GM12865 (cell line): ENCODE measurements at regions not wholly inside any gene's neighbourhood (a gene's known extent, or its start where the extent isn't known, plus 50 kb on each side); places are given as distances from the start of the nearest gene placed in this dataset.

Experiments
- DNase-seq: peaks from one replicate; pipeline ENCODE4 v3.0.0; 2010; ENCODE audit warnings: low read depth
- H3K4me3 ChIP-seq: 2 replicates; pipeline ENCODE4 v1.5.1; 2011; ENCODE audit warnings: mild to moderate bottlenecking, low read depth, low read length, control low read depth
- CTCF ChIP-seq: IDR thresholded peaks from 2 replicates; pipeline ENCODE4 v1.5.1; 2011; ENCODE audit warnings: low read length, control low read depth, low read depth, inconsistent platforms; ENCODE audit not compliant: insufficient read depth; ENCODE audit errors: missing control alignments

DNA sequence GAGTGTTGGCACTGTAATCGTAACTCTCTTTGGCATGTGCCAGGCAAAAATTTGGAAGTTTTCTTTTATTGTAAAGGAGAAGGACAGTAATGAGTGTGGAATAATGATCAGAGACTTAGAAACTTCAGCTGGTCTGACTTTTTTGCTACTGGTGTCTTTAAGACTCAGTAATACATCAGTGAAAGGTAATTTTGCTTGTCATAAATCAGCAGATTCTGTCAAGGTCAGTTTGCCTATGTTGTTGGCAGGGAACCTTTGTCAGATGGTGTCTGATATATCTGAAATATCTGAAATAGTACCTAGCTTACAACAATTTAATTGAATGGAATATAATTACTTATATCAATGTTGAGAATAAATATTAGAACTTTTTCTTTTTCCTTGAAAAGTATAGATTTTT is 516.9 kb downstream of the LRFN5 start:
- no peak for TF ChIP-seq CTCF

DNA sequence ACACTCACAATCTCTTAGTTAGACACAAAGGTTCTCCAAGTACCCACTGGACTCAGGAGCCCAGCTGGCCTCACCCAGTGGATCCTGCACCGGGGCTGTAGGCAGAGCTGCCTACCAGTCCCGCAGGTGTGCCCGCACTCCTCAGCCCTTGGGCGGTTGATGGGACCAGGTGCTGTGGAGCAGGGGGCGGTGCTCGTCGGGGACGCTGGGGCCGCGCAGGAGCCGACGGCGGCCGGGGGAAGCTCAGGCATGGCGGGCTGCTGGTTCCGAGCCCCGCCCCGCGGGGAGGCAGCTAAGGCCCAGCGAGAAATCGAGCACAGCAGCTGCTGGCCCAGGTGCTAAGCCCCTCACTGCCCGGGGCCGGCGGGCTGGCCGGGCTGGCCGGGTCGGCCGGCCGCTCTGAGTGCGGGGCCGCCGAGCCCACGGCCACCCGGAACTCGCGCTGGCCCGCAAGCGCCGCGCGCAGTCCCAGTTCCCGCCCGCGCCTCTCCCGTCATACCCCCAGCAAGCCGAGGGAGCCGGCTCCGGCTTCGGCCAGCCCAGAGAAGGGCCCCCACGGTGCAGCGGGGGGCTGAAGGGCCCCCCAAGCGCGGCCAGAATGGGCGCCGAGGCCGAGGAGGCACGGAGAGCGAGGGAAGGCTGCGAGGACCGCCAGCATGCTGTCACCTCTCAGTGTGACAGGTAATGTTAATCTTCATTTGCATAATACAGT is 506.8 kb downstream of the LRFN5 start:
- TF ChIP-seq CTCF, result no peak
- H3K4me3 ChIP-seq, result no peak overlapping the region
- no peak for DNase-seq

More for the DNA sequence above, 516.9 kb downstream of the LRFN5 start:
- DNase-seq, result no peak
- H3K4me3 ChIP-seq, result no peak overlapping the region

DNA sequence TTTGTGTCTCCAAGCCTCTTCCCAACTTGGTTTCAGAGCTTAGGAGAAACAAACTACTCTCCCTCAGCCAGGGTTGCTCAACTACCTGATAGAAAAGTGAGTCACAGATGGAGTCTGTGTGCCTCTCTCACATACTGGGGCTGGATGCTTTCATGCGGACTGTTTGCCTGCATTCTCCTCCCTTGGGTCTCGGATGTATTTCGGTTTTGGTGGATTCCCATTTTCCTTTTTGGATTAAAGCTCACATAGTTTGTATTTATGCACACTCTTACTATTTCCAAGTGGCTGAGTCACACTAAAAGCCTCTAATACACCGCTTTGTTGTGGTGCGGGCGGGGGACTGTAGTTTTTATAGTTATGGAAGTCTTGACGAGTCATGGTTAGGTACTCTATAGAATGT is 505.4 kb downstream of the LRFN5 start:
- H3K4me3 ChIP-seq, result no peak overlapping the region
- no peak for TF ChIP-seq CTCF
- DNase-seq, result no peak

DNA sequence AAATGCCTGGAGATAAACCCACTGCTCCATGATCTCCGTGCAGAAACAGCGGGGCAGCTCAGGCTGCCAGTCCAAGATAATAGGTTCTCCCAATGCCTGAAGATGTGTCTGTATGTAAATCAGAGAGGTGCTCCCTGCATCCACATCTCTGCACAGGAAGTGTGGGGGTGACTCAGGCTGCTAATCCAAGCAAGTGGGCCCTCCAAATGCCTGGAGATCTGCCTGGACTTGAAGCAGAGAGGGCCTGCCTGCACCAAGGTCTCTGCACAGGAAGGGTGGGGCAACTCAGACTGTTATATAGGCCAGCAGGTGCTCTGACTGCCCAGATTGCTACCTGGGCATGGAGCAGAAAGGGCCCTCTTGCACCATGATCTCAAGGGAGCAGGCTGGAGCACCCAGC is 504.7 kb downstream of the LRFN5 start:
- H3K4me3 ChIP-seq, result no peak overlapping the region
- TF ChIP-seq CTCF, result no peak
- DNase-seq, result no peak

DNA sequence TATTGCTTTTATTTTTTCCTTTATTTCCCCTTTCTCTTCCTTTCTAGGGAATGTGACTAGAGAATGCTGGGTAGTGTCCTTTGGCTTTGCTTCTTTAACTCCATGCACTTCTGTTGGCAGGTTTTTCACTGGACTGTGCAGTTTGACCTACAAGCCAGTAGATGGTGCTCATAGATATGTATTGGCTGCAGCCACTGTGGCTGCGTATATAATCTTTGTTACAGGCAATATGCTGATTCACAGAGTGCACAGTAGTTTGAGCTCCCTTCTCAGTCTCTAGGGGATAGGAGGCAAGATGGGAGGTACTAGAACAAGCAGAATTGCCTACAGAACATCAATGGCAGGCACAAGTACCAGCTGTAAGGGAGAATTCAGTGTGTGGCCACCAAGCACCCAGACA is 503.5 kb downstream of the LRFN5 start:
- H3K4me3 ChIP-seq, result no peak overlapping the region
- TF ChIP-seq CTCF, result peak; percentile 43
- DNase-seq, result peak; percentile 30

GRCh38 chr14:42095155-42095554 is 488.5 kb downstream of the LRFN5 start:
- DNase-seq, result no peak
- no peak for TF ChIP-seq CTCF
- no peak overlapping the region for H3K4me3 ChIP-seq

DNA sequence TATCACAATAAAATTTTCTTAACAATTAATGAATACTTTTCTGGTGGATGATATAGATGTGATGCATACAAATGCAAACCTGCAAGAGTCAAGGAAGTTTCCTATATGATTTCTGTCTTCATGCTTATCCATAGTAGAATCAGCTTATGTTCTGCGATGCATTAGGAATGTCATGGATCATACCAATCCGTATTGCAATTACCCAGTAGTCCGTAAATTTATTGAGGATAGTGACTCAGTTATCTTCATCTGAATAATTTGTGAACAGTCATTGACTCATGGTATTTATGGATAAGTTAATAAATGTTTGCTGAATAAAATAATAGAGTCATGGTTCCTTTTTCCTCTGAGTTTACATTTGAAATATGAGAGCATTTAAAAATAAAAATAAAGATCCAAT is 483.4 kb downstream of the LRFN5 start:
- no peak for TF ChIP-seq CTCF
- no peak for DNase-seq
- no peak overlapping the region for H3K4me3 ChIP-seq
